Neural cell (in vitro differentiated cells): ENCODE measurements at regions not wholly inside any gene's neighbourhood (a gene's known extent, or its start where the extent isn't known, plus 50 kb on each side); places are given as distances from the start of the nearest gene placed in this dataset.

ENCODE experiments used
- H2AFZ ChIP-seq: fragments of 200-600, 300-800 bp; sonication (generic), shearing (Covaris generic); 2 replicates; pipeline ENCODE4 v1.6.0; 2014; ENCODE audit warnings: low read depth, mild to moderate bottlenecking, antibody characterized with exemption, low read length, moderate library complexity
- H3F3A ChIP-seq: fragments of 200-600 bp; shearing (Covaris generic); 2 replicates; pipeline ENCODE4 v1.6.1; 2016; ENCODE audit warnings: mild to moderate bottlenecking, moderate library complexity, mixed read lengths, antibody characterized with exemption, low read length; ENCODE audit not compliant: insufficient read depth, poor library complexity, severe bottlenecking
- H3K27ac ChIP-seq: fragments of 200-600, 300-800 bp; sonication (generic), shearing (Covaris generic); 2 replicates; pipeline ENCODE4 v1.5.1; 2014; ENCODE audit warnings: mild to moderate bottlenecking, low read length, moderate library complexity
- H3K27me3 ChIP-seq: fragments of 300-800, 200-600 bp; sonication (generic), shearing (Covaris generic); 2 replicates; pipeline ENCODE4 v1.6.0; 2014; ENCODE audit warnings: mild to moderate bottlenecking, low read depth, low read length, moderate library complexity; ENCODE audit not compliant: insufficient read depth
- H3K36me3 ChIP-seq: fragments of 300-800, 200-600 bp; sonication (generic), shearing (Covaris generic); 2 replicates; pipeline ENCODE4 v1.5.1; 2014; ENCODE audit warnings: mild to moderate bottlenecking, antibody characterized with exemption, low read length, moderate library complexity; ENCODE audit not compliant: insufficient read depth
- H3K4me2 ChIP-seq: fragments of 300-800, 200-600 bp; sonication (generic), shearing (Covaris generic); 2 replicates; pipeline ENCODE4 v1.6.0; 2014; ENCODE audit warnings: mild to moderate bottlenecking, low read length
- H3K4me3 ChIP-seq: fragments of 300-800, 200-600 bp; sonication (generic), shearing (Covaris generic); 2 replicates; pipeline ENCODE4 v1.5.1; 2014; ENCODE audit warnings: mild to moderate bottlenecking, low read length, moderate library complexity
- H3K79me2 ChIP-seq: fragments of 200-600 bp; shearing (Covaris generic); replicated peaks from 2 replicates; pipeline ENCODE4 v1.6.0; 2014; ENCODE audit warnings: mild to moderate bottlenecking, low read length, moderate library complexity; ENCODE audit not compliant: insufficient read depth
- H3K9ac ChIP-seq: fragments of 300-800, 200-600 bp; sonication (generic), shearing (Covaris generic); 2 replicates; pipeline ENCODE4 v1.6.1; 2016; ENCODE audit warnings: mild to moderate bottlenecking, low read length, mixed read lengths
- H3K9me2 ChIP-seq: fragments of 200-600 bp; shearing (Covaris generic); 2 replicates; pipeline ENCODE4 v1.6.1; 2016; ENCODE audit warnings: mild to moderate bottlenecking, low read length, mixed read lengths; ENCODE audit not compliant: insufficient read depth
- H3K9me3 ChIP-seq: fragments of 200-600, 300-800 bp; sonication (generic), shearing (Covaris generic); 2 replicates; pipeline ENCODE4 v1.6.1; 2016; ENCODE audit warnings: mild to moderate bottlenecking, mixed run types, low read length, moderate library complexity, mixed read lengths
- H4K20me1 ChIP-seq: fragments of 200-600 bp; shearing (Covaris generic); 2 replicates; pipeline ENCODE4 v1.6.1; 2016; ENCODE audit warnings: mild to moderate bottlenecking, mixed run types; ENCODE audit not compliant: insufficient read depth
- EP300 ChIP-seq: fragments of 450-650 bp; conservative IDR thresholded peaks from 2 replicates; pipeline ENCODE4 v1.6.1; 2014; ENCODE audit warnings: antibody characterized with exemption, mild to moderate bottlenecking, moderate library complexity; ENCODE audit not compliant: poor library complexity, severe bottlenecking
- EZH2 ChIP-seq: fragments of 200-600, 300-800 bp; shearing (Covaris generic), sonication (generic); IDR thresholded peaks from 2 replicates; pipeline ENCODE4 v1.6.1; 2014; ENCODE audit warnings: antibody characterized with exemption, low read length, borderline replicate concordance, mild to moderate bottlenecking; ENCODE audit not compliant: insufficient read depth, poor library complexity, severe bottlenecking
- MXI1 ChIP-seq: fragments of 450-650 bp; conservative IDR thresholded peaks from 2 replicates; pipeline ENCODE4 v1.6.1; 2014; ENCODE audit warnings: antibody characterized with exemption, mild to moderate bottlenecking; ENCODE audit not compliant: poor library complexity, severe bottlenecking
- POLR2AphosphoS5 ChIP-seq: IDR thresholded peaks from 2 replicates; pipeline ENCODE4 v1.6.1; 2012
- RAD21 ChIP-seq: fragments of 450-650 bp; conservative IDR thresholded peaks from 2 replicates; pipeline ENCODE4 v1.6.1; 2014; ENCODE audit warnings: antibody characterized with exemption, mild to moderate bottlenecking, moderate library complexity
- SMC3 ChIP-seq: fragments of 450-650 bp; conservative IDR thresholded peaks from 2 replicates; pipeline ENCODE4 v1.6.1; 2014; ENCODE audit warnings: antibody characterized with exemption, mild to moderate bottlenecking, moderate library complexity; ENCODE audit not compliant: poor library complexity
- TAF1 ChIP-seq: IDR thresholded peaks from 2 replicates; pipeline ENCODE4 v1.6.1; 2012; ENCODE audit warnings: low read depth
- TF ChIP-seq, protein P1 (sequence below): IDR thresholded peaks from 2 replicates; pipeline ENCODE4 v1.6.1; 2012; ENCODE audit warnings: borderline replicate concordance
- TF ChIP-seq, protein P2 (sequence below): fragments of 450-650 bp; IDR thresholded peaks from 2 replicates; pipeline ENCODE4 v1.5.1; 2014; ENCODE audit warnings: antibody characterized with exemption, mild to moderate bottlenecking, moderate library complexity; ENCODE audit not compliant: poor library complexity, severe bottlenecking

DNA sequence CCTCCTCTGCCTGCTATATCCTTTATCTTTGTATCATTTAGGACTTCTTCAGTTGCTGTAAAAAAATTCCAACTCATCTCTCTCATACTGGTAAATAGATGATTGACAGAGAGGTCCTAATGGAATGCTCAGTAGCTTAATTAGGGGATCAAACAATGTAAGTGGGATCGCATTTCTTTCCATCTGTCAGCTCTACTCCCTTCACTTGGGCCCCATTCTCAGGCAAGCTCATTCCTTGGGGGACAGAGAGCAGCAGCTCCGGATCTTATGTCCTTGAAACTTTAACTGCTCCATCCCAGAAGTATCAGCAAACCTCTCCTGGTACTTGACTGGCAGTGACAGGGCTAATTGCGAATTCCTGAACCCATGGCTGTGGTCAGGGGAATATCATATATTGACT is 146.7 kb downstream of the YTHDC2 start:
- H3F3A ChIP-seq: no peaks in the 10 kb centered on the region
- no peak overlapping the region for H2AFZ ChIP-seq

DNA sequence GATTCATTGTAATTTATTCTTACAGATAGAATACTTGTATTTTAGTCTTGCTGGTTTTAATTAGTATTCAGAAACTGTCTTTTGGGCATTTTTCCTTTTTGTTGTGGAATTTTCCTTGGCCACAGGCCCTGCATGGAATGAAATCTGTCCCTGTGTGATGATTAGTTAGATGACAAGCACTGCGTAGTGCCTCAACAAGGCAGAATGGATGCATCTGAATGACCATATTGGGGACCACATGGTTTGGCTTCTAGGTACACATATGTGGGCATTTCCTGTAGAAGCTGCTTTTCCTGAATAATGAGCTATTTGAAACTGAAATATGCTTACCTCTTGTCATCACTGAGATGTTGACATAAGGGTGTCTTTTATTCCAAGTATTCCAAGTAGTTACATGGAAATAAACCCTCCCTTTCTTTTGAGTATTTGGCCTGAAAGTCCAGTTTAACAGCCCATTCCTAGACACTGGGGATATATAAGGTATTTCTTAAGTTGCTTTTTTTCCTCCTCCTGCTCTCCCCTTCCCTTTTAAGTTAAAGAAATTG is 147.3 kb downstream of the YTHDC2 start:
- H3K36me3 ChIP-seq: no peaks in the 10 kb centered on the region
- H3K27ac ChIP-seq: no peak overlapping the region
- H3K9ac ChIP-seq: no peak overlapping the region
- H3K4me3 ChIP-seq: no peak overlapping the region
- TF ChIP-seq EP300 (no peak), POLR2AphosphoS5 (no peak), MXI1 (no peak), TAF1 (no peak), EZH2 (no peak), RAD21 (no peak), SMC3 (no peak)
- TF ChIP-seq, protein P1, sequence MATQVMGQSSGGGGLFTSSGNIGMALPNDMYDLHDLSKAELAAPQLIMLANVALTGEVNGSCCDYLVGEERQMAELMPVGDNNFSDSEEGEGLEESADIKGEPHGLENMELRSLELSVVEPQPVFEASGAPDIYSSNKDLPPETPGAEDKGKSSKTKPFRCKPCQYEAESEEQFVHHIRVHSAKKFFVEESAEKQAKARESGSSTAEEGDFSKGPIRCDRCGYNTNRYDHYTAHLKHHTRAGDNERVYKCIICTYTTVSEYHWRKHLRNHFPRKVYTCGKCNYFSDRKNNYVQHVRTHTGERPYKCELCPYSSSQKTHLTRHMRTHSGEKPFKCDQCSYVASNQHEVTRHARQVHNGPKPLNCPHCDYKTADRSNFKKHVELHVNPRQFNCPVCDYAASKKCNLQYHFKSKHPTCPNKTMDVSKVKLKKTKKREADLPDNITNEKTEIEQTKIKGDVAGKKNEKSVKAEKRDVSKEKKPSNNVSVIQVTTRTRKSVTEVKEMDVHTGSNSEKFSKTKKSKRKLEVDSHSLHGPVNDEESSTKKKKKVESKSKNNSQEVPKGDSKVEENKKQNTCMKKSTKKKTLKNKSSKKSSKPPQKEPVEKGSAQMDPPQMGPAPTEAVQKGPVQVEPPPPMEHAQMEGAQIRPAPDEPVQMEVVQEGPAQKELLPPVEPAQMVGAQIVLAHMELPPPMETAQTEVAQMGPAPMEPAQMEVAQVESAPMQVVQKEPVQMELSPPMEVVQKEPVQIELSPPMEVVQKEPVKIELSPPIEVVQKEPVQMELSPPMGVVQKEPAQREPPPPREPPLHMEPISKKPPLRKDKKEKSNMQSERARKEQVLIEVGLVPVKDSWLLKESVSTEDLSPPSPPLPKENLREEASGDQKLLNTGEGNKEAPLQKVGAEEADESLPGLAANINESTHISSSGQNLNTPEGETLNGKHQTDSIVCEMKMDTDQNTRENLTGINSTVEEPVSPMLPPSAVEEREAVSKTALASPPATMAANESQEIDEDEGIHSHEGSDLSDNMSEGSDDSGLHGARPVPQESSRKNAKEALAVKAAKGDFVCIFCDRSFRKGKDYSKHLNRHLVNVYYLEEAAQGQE: no peak
- TF ChIP-seq, protein P2, sequence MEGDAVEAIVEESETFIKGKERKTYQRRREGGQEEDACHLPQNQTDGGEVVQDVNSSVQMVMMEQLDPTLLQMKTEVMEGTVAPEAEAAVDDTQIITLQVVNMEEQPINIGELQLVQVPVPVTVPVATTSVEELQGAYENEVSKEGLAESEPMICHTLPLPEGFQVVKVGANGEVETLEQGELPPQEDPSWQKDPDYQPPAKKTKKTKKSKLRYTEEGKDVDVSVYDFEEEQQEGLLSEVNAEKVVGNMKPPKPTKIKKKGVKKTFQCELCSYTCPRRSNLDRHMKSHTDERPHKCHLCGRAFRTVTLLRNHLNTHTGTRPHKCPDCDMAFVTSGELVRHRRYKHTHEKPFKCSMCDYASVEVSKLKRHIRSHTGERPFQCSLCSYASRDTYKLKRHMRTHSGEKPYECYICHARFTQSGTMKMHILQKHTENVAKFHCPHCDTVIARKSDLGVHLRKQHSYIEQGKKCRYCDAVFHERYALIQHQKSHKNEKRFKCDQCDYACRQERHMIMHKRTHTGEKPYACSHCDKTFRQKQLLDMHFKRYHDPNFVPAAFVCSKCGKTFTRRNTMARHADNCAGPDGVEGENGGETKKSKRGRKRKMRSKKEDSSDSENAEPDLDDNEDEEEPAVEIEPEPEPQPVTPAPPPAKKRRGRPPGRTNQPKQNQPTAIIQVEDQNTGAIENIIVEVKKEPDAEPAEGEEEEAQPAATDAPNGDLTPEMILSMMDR: no peak
- H3K9me3 ChIP-seq: no peaks in the 10 kb centered on the region
- no peak overlapping the region for H2AFZ ChIP-seq
- no peaks in the 10 kb centered on the region for H3K79me2 ChIP-seq
- H4K20me1 ChIP-seq: no peaks in the 10 kb centered on the region
- H3F3A ChIP-seq: no peaks in the 10 kb centered on the region
- H3K9me2 ChIP-seq: no peaks in the 10 kb centered on the region
- no peak overlapping the region for H3K4me2 ChIP-seq
- H3K27me3 ChIP-seq: no peaks in the 10 kb centered on the region

More for the DNA sequence above, 146.7 kb downstream of the YTHDC2 start:
- no peak for TF ChIP-seq EP300
- no peak for TF ChIP-seq SMC3
- TF ChIP-seq POLR2AphosphoS5: no peak
- TF ChIP-seq EZH2: no peak
- no peak for TF ChIP-seq RAD21
- no peak for TF ChIP-seq MXI1
- TF ChIP-seq, protein P1: no peak
- TF ChIP-seq TAF1: no peak
- TF ChIP-seq, protein P2: no peak
- Histone ChIP-seq H3K4me3 (peak overlapping the region; percentile 12), H3K27ac (no peak overlapping the region), H3K79me2 (no peaks in the 10 kb centered on the region), H3K9me2 (no peaks in the 10 kb centered on the region), H3K4me2 (no peak overlapping the region), H3K27me3 (no peaks in the 10 kb centered on the region), H3K9ac (no peak overlapping the region), H3K36me3 (no peaks in the 10 kb centered on the region), H4K20me1 (no peaks in the 10 kb centered on the region), H3K9me3 (no peaks in the 10 kb centered on the region)
